Activated B cell treated with CpG ODN at 0.5 μM for 24 hours (primary cell): ENCODE measurements at regions not wholly inside any gene's neighbourhood (a gene's known extent, or its start where the extent isn't known, plus 50 kb on each side); places are given as distances from the start of the nearest gene placed in this dataset.

ENCODE experiments used
- ATAC-seq: fragments of 200-7000 bp; cut with Tn5 transposase; one replicate; pipeline ENCODE4 v1.10.0; 2021; ENCODE audit warnings: low read depth, mild to moderate bottlenecking, moderate library complexity
- CTCF ChIA-PET: fragments of 350-600 bp; sonication (Branson Sonifier 250); formaldehyde crosslinking; loops from one replicate; lab custom pipeline; 2021; ENCODE audit warnings: antibody characterized with exemption; lab: Charles Lee
- POLR2A ChIA-PET: fragments of 350-600 bp; sonication (Branson Sonifier 250); formaldehyde crosslinking; loops from one replicate; lab custom pipeline; 2021; ENCODE audit warnings: antibody characterized with exemption; lab: Charles Lee
- DNase-seq: peaks from one replicate; pipeline ENCODE4 v3.0.0; 2022
- H3K27ac Mint-ChIP-seq: one replicate; pipeline ENCODE4 v1.8.0; 2020; ENCODE audit warnings: mixed read lengths
- H3K27me3 Mint-ChIP-seq: one replicate; pipeline ENCODE4 v1.8.0; 2021; ENCODE audit warnings: mixed read lengths
- H3K36me3 Mint-ChIP-seq: one replicate; pipeline ENCODE4 v1.8.0; 2021; ENCODE audit warnings: low read depth, mixed read lengths
- H3K4me1 Mint-ChIP-seq: one replicate; pipeline ENCODE4 v1.8.0; 2021; ENCODE audit warnings: mixed read lengths
- H3K4me3 Mint-ChIP-seq: one replicate; pipeline ENCODE4 v1.8.0; 2020; ENCODE audit warnings: mild to moderate bottlenecking, mixed read lengths
- H3K9me3 Mint-ChIP-seq: one replicate; pipeline ENCODE4 v1.8.0; 2020; ENCODE audit warnings: mixed read lengths
- CTCF ChIP-seq: fragments of 200-600 bp; IDR thresholded peaks from one replicate; pipeline ENCODE4 v1.8.0; 2022; ENCODE audit warnings: antibody characterized with exemption, mild to moderate bottlenecking
- intact Hi-C: fragments of 100-400 bp; cut with micrococcal nuclease; formaldehyde crosslinking; loops from one replicate; pipeline ENCODE4 v1.15.1; 2024

GRCh38 chr4:136112116-136112515 is 1420.2 kb downstream of the PCDH18 start:
- ATAC-seq = no peak
- DNase-seq = no peak
- Mint-ChIP-seq H3K27me3 (no peaks in the 10 kb centered on the region), H3K36me3 (no peaks in the 10 kb centered on the region), H3K4me1 (no peaks in the 10 kb centered on the region), H3K27ac (no peak overlapping the region), H3K4me3 (no peak overlapping the region), H3K9me3 (no peaks in the 10 kb centered on the region)
- TF ChIP-seq CTCF = no peak
- CTCF ChIA-PET = no interaction called here
- POLR2A ChIA-PET = no interaction called here
- intact Hi-C loops = no loop called here

GRCh38 chr4:136106753-136107152 is 1425.5 kb downstream of the PCDH18 start:
- ATAC-seq (no peak), DNase-seq (no peak)
- Mint-ChIP-seq H3K4me1 (no peaks in the 10 kb centered on the region), H3K36me3 (no peaks in the 10 kb centered on the region), H3K27me3 (no peaks in the 10 kb centered on the region), H3K27ac (no peak overlapping the region), H3K9me3 (no peaks in the 10 kb centered on the region), H3K4me3 (no peak overlapping the region)
- intact Hi-C loops = no loop called here
- ChIA-PET POLR2A (no interaction called here), CTCF (no interaction called here)
- TF ChIP-seq CTCF = no peak

- Mint-ChIP-seq H3K27me3 (no peaks in the 10 kb centered on the region), H3K4me1 (no peaks in the 10 kb centered on the region), H3K4me3 (no peak overlapping the region), H3K9me3 (no peaks in the 10 kb centered on the region), H3K27ac (no peak overlapping the region), H3K36me3 (no peaks in the 10 kb centered on the region)
- CTCF ChIA-PET = no interaction called here
- intact Hi-C loops = no loop called here
- TF ChIP-seq CTCF = no peak
- DNase-seq (no peak), ATAC-seq (no peak)
- POLR2A ChIA-PET = no interaction called here
Measured at GRCh38 chr4:136103616-136104015, 1428.7 kb downstream of the PCDH18 start.

- Mint-ChIP-seq H3K27ac (no peak overlapping the region), H3K4me1 (no peaks in the 10 kb centered on the region), H3K9me3 (no peaks in the 10 kb centered on the region), H3K36me3 (no peaks in the 10 kb centered on the region), H3K4me3 (no peak overlapping the region), H3K27me3 (no peaks in the 10 kb centered on the region)
- ChIA-PET POLR2A (no interaction called here), CTCF (no interaction called here)
- intact Hi-C loops = no loop called here
- TF ChIP-seq CTCF = no peak
- DNase-seq = no peak
- ATAC-seq = no peak
Measured at GRCh38 chr4:136097676-136098075, 1434.6 kb downstream of the PCDH18 start.

- H3K4me3 Mint-ChIP-seq = no peak overlapping the region
- CTCF ChIA-PET = no interaction called here
- no peak overlapping the region for H3K27ac Mint-ChIP-seq
- no peaks in the 10 kb centered on the region for H3K9me3 Mint-ChIP-seq
- intact Hi-C loops = no loop called here
- no peak for DNase-seq
- no peaks in the 10 kb centered on the region for H3K36me3 Mint-ChIP-seq
- ATAC-seq = no peak
- no peaks in the 10 kb centered on the region for H3K27me3 Mint-ChIP-seq
- H3K4me1 Mint-ChIP-seq = no peaks in the 10 kb centered on the region
- no peak for TF ChIP-seq CTCF
- POLR2A ChIA-PET = no interaction called here
Measured at GRCh38 chr4:136088211-136088867, 1444.0 kb downstream of the PCDH18 start.
